HUDEP-2 (cell line): ENCODE measurements at regions not wholly inside any gene's neighbourhood (a gene's known extent, or its start where the extent isn't known, plus 50 kb on each side); places are given as distances from the start of the nearest gene placed in this dataset.
"Not testable (repeated sequence)": the region's sequence is repeated elsewhere in the genome, so short reads cannot be mapped to it uniquely, and the experiment has no call there.

Experiments used
- DNase-seq, 76 experiments: peaks; one replicate each; lab custom pipeline; 2025; ENCODE audit not compliant: unreplicated experiment in 76 of 76; lab: John Stamatoyannopoulos, UW

DNA sequence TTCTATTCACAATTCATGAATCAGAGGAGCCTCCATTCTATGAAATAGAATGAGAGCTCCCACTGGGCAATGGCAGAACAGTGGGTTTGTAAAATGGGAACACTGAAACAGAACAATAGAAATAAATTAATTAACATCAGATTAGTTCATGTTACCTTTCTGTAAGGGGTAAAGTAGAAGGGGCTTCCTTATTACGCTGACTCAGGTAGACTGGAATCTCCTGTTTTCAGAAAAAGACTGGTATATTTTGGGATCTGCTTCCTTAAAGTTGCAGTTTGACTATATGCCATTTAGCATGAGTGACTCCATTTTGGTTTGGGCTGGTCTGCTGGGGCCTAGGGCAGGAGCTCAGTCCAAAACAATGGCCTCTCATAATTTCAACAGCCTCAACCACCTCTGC, 52.8 kb upstream of the ZFAND3 start:
- DNase-seq = no peak

DNA sequence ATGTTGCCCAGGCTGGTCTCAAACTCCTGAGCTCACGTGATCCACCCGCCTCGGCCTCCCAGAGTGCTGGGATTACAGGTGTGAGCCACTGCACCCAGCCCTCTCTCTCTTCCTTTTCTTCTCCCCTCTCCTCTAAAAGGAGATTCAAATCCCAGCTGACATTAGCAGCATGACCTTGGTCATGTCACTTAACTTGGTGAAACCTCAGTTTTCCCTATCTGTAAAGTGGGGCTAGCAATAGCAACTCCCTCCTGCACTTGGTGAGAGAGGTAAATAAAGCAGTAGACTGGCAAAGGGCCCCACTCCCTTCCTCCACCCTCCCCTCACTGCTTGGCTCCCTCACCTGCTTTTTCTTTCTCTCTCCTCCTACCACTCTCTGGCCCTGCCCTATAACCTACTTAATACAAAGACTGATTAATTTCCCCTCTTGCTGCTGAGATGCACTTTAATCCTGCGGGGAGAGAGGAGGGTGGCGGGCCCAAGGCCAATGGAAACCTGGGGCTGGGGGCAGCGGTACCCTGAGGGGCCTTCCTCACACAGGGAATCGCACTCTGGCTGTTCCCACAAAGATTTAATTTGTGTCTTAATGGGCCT, 54.2 kb upstream of the ZFAND3 start:
- no peak for DNase-seq

DNA sequence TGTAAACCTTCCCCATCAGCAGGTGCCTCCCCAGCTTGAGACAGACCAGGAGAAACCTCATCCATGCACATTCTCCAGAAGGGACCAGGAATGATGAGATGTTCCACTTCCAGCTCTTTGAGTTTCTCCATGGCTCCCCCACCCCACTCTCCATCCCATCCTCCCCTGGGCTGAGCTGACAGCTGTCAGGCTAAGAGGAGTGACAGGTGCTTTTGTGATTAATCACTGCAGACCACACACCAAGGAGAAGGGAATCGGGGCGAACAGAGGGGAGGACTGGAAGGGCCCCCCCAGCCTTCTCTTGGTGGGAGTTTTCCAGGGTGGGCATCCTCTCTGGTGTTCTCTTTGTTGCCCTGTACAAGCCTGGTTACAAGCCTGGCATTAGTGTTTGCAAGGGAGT, 56.1 kb upstream of the ZFAND3 start:
- no peak for DNase-seq

DNA sequence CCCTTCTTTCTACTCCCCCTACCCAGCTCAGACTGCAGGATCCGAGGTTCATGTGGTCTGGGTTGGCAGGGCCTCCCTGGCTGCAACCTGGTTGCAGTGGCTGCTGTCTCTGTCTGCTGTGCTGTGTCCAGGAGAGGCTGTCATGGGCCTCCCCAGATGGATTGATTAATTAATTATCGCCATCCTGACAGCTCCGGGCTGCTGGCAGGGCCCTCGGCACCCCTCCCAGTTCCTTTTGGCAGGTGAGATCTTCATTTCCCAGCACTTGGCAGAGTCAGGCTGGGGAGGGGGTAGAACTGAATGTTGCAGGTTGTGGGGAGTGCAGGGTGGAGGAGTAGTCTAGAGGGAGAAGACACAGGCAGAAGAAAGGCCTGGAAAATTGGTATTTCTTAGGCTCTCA, 56.7 kb upstream of the ZFAND3 start:
- no peak for DNase-seq

DNA sequence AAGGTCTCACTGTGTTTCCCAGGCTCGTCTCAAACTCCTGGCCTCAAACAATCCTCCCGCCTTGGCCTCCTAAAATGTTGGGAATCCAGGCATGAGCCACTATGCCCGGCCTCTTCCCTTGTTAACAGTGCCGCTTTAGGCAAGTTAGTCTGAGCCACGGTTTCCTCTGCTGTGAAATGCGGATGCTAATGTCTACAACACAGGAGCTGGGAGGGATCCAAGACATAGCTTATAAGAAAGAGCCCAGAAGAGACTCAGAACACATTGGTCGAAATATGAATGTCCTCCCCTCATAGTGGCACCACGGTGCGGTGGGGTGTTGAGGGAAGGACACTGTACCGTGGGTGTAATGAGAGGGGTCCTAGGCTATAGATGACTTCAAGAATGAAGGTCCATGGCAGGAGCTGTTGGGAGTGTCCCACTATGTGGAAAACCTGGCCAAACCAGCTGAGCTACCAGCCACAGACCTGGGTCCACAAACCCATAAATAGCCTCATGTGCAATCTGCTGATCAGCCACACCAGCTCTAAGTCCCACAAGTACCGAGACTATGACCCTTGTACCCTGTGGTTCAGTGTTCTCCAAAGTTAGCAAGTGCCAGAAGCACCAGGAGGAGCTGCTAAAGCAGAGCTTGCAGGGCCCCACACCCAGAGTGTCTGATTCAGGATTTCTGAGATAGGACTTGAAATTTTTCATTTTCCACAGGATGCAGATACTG, 57.8 kb upstream of the ZFAND3 start:
- DNase-seq = no peak

DNA sequence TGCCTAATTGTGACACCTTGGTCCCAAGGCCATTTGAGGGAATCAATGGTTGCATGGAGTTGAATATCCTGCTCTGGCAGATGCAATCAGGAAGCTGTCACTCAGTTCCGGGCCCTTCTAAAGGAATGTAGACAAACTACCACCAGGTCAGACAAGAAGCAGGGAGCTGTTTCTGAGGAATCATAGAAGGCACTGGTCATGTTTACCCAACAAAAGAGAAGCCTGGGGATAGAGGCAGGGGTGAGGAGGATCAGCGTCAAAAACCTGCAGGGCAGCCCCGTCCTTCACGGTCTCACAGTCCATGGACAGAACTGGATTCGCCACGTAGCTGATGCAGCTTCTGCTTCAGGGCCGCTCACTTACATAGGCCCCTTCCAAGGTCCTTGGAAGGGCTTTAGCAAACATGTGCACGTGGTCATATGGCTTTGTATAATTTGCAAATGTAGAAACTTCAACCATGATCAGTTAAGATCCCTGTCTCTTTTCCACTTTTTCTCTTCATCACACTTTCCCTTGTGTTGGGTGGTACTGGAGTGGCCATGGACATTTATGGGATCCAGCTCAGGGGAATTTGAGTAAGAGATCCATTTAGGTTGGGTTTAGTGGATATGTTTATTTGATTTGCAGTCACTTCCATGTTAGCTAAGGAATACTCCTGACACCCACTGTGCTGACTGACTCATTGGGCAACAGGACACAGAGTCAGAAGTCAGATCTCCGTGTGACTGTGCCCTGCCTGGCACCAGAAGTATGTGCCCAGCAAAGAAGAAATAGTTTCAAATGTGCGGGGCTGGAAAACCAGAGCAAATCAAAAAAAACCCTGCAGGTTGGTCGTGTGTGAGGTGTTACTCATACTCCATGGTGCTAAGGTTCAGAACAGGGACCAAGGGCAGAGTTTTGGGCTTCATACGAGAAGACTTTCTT, 60.0 kb upstream of the ZFAND3 start:
- no peak for DNase-seq

DNA sequence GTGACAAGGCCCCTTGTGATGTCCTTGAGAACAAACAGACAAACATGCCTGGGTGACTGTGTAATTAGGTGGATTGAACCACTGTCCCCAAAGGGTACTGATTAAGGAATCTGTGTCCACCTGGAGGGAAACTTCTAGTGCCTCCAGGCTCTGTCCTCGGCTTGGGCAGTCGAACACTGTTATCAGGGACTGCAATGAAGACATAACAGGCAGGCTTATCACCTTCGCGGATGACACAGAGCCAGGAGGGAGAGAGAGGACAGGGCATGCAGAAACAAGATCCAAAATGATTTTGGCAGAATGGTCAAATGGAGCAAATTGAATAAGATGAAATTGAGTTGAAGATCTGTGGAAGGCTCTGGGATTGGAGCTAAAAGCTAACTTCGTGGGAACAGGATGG, 60.9 kb upstream of the ZFAND3 start:
- peak in 3 of 76 experiments; percentile 20 to 27 (median 22) for DNase-seq

DNA sequence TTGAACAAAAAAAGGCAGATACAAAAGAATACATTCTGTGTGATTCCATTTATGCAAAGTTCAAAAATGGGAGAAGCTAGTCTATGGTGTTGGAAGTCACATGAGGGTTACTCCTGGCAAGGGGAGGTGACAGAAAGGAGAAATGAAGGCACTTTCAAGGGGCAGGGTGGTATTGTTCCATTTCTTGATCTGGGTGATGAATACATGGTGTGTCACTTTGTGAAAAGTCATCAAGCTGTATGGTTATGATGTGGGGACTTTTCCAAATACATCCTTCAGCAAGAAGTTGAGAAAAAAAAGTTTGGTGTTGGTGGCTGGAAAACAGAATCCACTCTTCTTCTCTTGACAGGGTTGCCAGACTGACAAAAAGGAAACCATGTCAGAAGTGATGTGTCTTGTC, 60.6 kb upstream of the MDGA1 start:
- no peak for DNase-seq

DNA sequence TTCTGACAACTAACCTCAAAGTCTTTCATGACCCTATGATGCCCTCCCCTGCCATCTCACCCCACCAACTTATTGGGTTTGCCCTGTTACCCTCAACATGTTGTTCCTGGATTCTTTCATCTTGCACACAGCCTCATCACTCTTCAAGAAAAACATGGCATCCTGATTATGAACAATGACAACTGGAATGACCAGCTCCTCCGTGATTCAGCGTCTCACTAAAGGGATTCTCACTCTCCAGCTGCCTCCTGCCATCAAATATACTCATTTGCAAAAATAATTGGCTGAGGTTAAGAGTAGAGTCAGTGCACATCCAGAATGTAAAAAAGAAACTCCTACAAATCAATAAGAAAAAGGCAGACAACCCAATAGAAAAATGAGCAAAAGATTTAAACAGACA, 59.7 kb upstream of the MDGA1 start:
- DNase-seq = no peak

DNA sequence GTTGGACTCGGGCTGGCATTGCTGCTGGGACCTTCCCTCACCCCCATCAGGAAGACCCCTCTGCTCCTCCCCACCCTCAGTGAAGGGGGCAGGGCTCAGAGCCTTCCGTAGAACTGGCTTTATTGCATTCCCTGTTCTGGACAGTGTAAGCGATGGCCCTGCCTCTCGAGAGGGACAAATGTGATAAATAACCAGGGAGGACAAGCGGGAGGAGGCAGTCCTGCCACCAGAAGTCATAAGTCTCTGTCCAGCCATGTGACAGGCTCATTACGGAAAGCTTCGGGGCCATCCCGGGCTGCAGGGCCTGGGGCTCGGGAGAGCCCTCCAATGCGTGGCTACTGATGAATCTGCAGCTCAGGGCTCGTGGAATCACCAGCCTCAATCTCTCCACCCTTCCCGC, 58.5 kb upstream of the MDGA1 start:
- no peak for DNase-seq

DNA sequence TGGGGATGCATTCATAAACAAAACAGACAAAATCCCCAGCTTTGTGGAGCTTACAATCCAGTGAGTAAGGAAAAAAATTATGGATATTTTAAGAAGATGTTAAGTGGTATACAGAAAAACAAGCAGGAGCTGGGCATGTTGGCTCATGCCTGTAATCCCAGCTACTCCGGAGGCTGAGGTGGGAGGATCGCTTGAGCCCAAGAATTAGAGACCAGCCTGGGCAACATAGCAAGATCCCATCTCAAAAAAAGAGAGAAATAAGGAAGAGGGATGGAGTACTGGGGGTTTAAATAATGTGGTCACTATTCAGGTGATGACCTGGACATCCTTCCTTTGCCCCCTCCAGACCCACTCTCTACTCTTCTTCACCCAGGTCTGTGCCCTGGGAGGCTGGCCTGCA, 55.0 kb upstream of the MDGA1 start:
- DNase-seq = no peak

DNA sequence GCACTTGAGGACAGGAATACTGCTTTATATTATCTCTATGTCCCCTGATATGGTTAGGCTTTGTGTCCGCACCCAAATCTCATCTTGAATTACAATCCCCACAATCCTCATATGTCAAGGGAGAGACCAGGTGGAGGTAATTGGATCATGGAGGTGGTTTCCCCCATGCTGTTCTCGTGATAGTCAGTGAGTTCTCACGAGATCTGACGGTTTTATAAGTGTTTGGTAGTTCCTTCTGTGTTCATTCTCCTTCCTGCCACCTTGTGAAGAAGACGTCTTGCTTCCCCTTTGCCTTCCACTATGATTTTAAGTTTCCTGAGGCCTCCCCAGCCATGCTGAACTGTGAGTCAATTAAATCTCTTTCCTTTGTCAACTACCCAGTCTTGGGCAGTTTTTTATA, 51.7 kb upstream of the MDGA1 start:
- DNase-seq = not testable (repeated sequence)

DNA sequence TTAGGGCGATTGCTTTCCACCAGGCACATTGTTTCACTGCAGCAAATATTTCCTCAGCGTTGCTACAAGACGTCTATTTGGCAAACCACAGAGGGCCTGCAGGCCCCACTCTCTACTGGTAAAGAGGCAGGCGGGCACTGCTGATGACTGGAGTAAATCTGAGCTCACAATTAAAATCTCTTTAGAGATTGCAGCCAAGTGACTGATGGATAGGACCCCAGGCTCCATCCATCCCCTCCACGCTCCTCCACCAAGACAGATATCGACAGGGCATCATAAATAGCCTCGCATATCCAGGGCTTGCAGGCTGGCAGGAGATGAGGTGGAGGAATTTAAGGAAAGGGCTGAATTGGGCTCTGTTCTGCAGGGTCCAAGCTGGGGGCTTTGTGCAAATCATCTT, 50.4 kb upstream of the MDGA1 start:
- no peak for DNase-seq
